ENCODE measurements at regions not wholly inside any gene's neighbourhood (a gene's known extent, or its start where the extent isn't known, plus 50 kb on each side); places are given as distances from the start of the nearest gene placed in this dataset.
"Not testable (repeated sequence)": the region's sequence is repeated elsewhere in the genome, so short reads cannot be mapped to it uniquely, and the experiment has no call there.

GRCh38 chr5:29126462-29126861 lies 2067.0 kb upstream of the CDH6 start:
- not testable (repeated sequence) for DNase-seq

GRCh38 chr5:29122306-29122705 lies 2071.2 kb upstream of the CDH6 start:
- no peak for DNase-seq

- no peak for DNase-seq
Measured at GRCh38 chr5:29114331-29114768, 2076.0 kb upstream of the CDH9 start.

- no peak for DNase-seq
Measured at GRCh38 chr5:29113516-29113915, 2075.1 kb upstream of the CDH9 start.

- DNase-seq = no peak
Measured at GRCh38 chr5:29099585-29099984, 2061.2 kb upstream of the CDH9 start.

- no peak for DNase-seq
Measured at GRCh38 chr5:29089591-29090130, 2051.3 kb upstream of the CDH9 start.

GRCh38 chr5:29085142-29085541 lies 2046.8 kb upstream of the CDH9 start:
- no peak for DNase-seq

- DNase-seq = no peak
Measured at GRCh38 chr5:29079771-29080170, 2041.4 kb upstream of the CDH9 start.

GRCh38 chr5:29077451-29077850 lies 2039.1 kb upstream of the CDH9 start:
- DNase-seq = no peak

GRCh38 chr5:29069104-29069402 lies 2030.7 kb upstream of the CDH9 start:
- no peak for DNase-seq

- no peak for DNase-seq
Measured at GRCh38 chr5:29061381-29061780, 2023.0 kb upstream of the CDH9 start.

- no peak for DNase-seq
Measured at GRCh38 chr5:29054694-29055093, 2016.3 kb upstream of the CDH9 start.

GRCh38 chr5:29054282-29054681 lies 2015.9 kb upstream of the CDH9 start:
- no peak for DNase-seq

GRCh38 chr5:29051509-29051908 lies 2013.1 kb upstream of the CDH9 start:
- DNase-seq = no peak

- no peak for DNase-seq
Measured at GRCh38 chr5:29042152-29042551, 2003.8 kb upstream of the CDH9 start.

- DNase-seq = no peak
Measured at GRCh38 chr5:29040404-29040803, 2002.0 kb upstream of the CDH9 start.

- DNase-seq = no peak
Measured at GRCh38 chr5:29039994-29040393, 2001.6 kb upstream of the CDH9 start.

- no peak for DNase-seq
Measured at GRCh38 chr5:29037716-29038115, 1999.3 kb upstream of the CDH9 start.

- no peak for DNase-seq
Measured at GRCh38 chr5:29024052-29024451, 1985.7 kb upstream of the CDH9 start.

GRCh38 chr5:29023541-29023940 lies 1985.2 kb upstream of the CDH9 start:
- no peak for DNase-seq

- no peak for DNase-seq
Measured at GRCh38 chr5:29017501-29017900, 1979.1 kb upstream of the CDH9 start.

- no peak for DNase-seq
Measured at GRCh38 chr5:29016067-29016466, 1977.7 kb upstream of the CDH9 start.

GRCh38 chr5:29015523-29015922 lies 1977.1 kb upstream of the CDH9 start:
- no peak for DNase-seq

- DNase-seq = no peak
Measured at GRCh38 chr5:29005386-29005785, 1967.0 kb upstream of the CDH9 start.

- no peak for DNase-seq
Measured at GRCh38 chr5:29002481-29002880, 1964.1 kb upstream of the CDH9 start.

GRCh38 chr5:29001666-29002065 lies 1963.3 kb upstream of the CDH9 start:
- no peak for DNase-seq
